ENCODE measurements at regions not wholly inside any gene's neighbourhood (a gene's known extent, or its start where the extent isn't known, plus 50 kb on each side); places are given as distances from the start of the nearest gene placed in this dataset.
A peak's percentile ranks its signal among the peaks of the same experiment; 100 is the strongest.

DNA sequence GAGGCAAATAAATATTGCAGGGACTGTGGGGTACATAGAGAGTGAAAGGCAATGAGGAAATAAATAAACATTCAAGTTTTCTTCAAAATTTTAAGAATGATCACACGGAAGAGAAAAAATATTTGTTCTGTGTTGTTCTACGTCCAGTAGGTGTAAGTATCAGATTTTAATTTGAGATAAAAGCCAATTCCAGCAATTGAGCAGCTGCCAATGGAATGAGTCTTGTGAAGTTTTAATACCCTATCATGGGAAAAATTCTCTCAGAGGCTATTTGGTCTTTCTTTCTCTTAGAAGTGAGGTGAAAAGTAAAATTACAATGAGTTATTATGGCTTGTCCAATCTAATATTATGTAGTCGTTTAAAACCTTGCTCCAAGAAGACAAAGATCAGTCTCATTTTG is 195.7 kb upstream of the CITED2 start:
- peak overlapping the region; percentile 65 for H3K4me2 ChIP-seq (ENCODE audit: low read length)
- H3K79me2 ChIP-seq (ENCODE audit: insufficient read depth, low read length): no peaks in the 10 kb centered on the region
- no peaks in the 10 kb centered on the region for H3K36me3 ChIP-seq (ENCODE audit: insufficient read depth, low read length)
- H4K20me1 ChIP-seq (ENCODE audit: insufficient read depth, low read length): no peaks in the 10 kb centered on the region
- Mint-ChIP-seq H3K4me3 (ENCODE audit: unreplicated experiment) (no peak overlapping the region), H3K4me1 (ENCODE audit: low read depth, unreplicated experiment) (peaks cover 43% of the 10 kb centered on the region), H3K27ac (ENCODE audit: unreplicated experiment) (peak overlapping the region; percentile 94), H3K36me3 (ENCODE audit: low read depth, unreplicated experiment) (no peaks in the 10 kb centered on the region), H3K27me3 (ENCODE audit: low read depth, unreplicated experiment) (no peaks in the 10 kb centered on the region), H3K9me3 (ENCODE audit: unreplicated experiment) (peaks cover 5% of the 10 kb centered on the region)
- H3K4me3 ChIP-seq (ENCODE audit: insufficient read depth, low read depth, low read length): no peak overlapping the region
- peaks cover 36% of the 10 kb centered on the region for H3K4me1 ChIP-seq (ENCODE audit: insufficient read depth, low read length)
- peak overlapping the region; percentile 77 for H3K9ac ChIP-seq (ENCODE audit: low read length)
- FAIRE-seq (peak; percentile 47), DNase-seq (ENCODE audit: low read depth) (no peak)
- TF ChIP-seq EZH2 (IDR thresholded peaks at IDR 0.05; ENCODE audit: insufficient read depth, low read length): no peak
- TF ChIP-seq, protein P1, sequence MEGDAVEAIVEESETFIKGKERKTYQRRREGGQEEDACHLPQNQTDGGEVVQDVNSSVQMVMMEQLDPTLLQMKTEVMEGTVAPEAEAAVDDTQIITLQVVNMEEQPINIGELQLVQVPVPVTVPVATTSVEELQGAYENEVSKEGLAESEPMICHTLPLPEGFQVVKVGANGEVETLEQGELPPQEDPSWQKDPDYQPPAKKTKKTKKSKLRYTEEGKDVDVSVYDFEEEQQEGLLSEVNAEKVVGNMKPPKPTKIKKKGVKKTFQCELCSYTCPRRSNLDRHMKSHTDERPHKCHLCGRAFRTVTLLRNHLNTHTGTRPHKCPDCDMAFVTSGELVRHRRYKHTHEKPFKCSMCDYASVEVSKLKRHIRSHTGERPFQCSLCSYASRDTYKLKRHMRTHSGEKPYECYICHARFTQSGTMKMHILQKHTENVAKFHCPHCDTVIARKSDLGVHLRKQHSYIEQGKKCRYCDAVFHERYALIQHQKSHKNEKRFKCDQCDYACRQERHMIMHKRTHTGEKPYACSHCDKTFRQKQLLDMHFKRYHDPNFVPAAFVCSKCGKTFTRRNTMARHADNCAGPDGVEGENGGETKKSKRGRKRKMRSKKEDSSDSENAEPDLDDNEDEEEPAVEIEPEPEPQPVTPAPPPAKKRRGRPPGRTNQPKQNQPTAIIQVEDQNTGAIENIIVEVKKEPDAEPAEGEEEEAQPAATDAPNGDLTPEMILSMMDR (IDR thresholded peaks at IDR 0.05; ENCODE audit: insufficient read depth, low read depth, low read length): no peak
- no peaks in the 10 kb centered on the region for H3K27me3 ChIP-seq (ENCODE audit: insufficient read depth, low read length)
- H3K9me3 ChIP-seq (ENCODE audit: insufficient read depth, low read depth, low read length): no peaks in the 10 kb centered on the region
- no peak overlapping the region for H2AFZ ChIP-seq (ENCODE audit: low read depth, low read length)
- H3K27ac ChIP-seq (ENCODE audit: low read depth, low read length): peak overlapping the region; percentile 98

DNA sequence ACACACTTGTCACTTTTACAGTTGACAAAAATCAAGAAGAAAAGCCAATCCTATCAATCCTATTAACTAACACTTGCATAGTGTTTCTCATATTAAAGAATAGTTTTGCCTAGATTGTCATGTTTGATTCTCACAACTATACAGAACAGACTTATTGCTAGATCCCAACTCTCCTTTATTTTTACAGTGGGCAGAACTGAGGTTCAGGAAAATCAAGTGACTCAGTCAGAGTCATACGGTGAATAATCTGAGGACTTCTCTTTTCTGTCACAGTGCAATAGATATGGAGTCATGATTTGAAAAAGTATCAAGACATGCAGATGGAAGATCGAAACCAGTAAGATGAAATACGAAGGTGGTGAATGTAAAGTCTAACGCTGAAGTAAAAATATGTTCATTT is 195.1 kb upstream of the CITED2 start:
- H3K4me2 ChIP-seq (ENCODE audit: low read length): peak overlapping the region; percentile 65
- peak overlapping the region; percentile 98 for H3K27ac ChIP-seq (ENCODE audit: low read depth, low read length)
- no peaks in the 10 kb centered on the region for H3K27me3 ChIP-seq (ENCODE audit: insufficient read depth, low read length)
- no peak overlapping the region for H3K4me3 Mint-ChIP-seq (ENCODE audit: unreplicated experiment)
- peak; percentile 70 for DNase-seq (ENCODE audit: low read depth)
- no peaks in the 10 kb centered on the region for H3K36me3 ChIP-seq (ENCODE audit: insufficient read depth, low read length)
- FAIRE-seq: peak; percentile 73
- H3K9me3 ChIP-seq (ENCODE audit: insufficient read depth, low read depth, low read length): no peaks in the 10 kb centered on the region
- H3K36me3 Mint-ChIP-seq (ENCODE audit: low read depth, unreplicated experiment): no peaks in the 10 kb centered on the region
- peaks cover 36% of the 10 kb centered on the region for H3K4me1 ChIP-seq (ENCODE audit: insufficient read depth, low read length)
- no peaks in the 10 kb centered on the region for H3K27me3 Mint-ChIP-seq (ENCODE audit: low read depth, unreplicated experiment)
- H2AFZ ChIP-seq (ENCODE audit: low read depth, low read length): no peak overlapping the region
- peak overlapping the region; percentile 94 for H3K27ac Mint-ChIP-seq (ENCODE audit: unreplicated experiment)
- no peak for TF ChIP-seq EZH2 (IDR thresholded peaks at IDR 0.05; ENCODE audit: insufficient read depth, low read length)
- TF ChIP-seq, protein P1 (IDR thresholded peaks at IDR 0.05; ENCODE audit: insufficient read depth, low read depth, low read length): no peak
- H4K20me1 ChIP-seq (ENCODE audit: insufficient read depth, low read length): no peaks in the 10 kb centered on the region
- H3K79me2 ChIP-seq (ENCODE audit: insufficient read depth, low read length): no peaks in the 10 kb centered on the region
- H3K9me3 Mint-ChIP-seq (ENCODE audit: unreplicated experiment): peaks cover 5% of the 10 kb centered on the region
- peak overlapping the region; percentile 11 for H3K4me3 ChIP-seq (ENCODE audit: insufficient read depth, low read depth, low read length)
- peak overlapping the region; percentile 77 for H3K9ac ChIP-seq (ENCODE audit: low read length)
- peaks cover 45% of the 10 kb centered on the region for H3K4me1 Mint-ChIP-seq (ENCODE audit: low read depth, unreplicated experiment)

DNA sequence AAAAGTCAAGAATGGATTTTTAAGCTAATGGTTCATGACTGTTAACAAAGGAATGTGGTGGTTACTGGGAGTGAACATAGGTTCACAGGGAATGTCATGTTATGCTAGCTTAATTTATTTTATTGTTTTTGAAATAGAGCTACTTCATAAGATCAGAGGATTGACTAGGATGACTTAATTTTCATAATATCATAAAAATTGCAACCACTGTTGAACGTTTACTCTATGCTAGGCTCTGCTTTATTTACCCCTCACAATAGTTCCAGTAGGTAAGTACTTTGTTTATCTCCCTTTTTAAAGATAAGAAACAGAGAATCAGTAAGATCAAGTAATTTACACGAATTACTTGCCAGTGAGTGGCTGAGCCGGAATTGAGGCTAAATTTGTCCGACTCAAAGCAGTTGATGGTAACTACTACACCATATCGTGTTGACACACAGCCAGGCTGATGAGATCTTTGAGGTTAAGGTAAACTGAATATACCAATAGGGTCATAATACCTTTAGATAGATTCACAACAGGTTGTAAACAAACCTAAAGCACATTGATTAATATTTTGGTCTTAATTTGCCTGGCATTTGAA is 194.6 kb upstream of the CITED2 start:
- Histone ChIP-seq H3K36me3 (ENCODE audit: insufficient read depth, low read length) (no peaks in the 10 kb centered on the region), H3K79me2 (ENCODE audit: insufficient read depth, low read length) (no peaks in the 10 kb centered on the region), H3K9me3 (ENCODE audit: insufficient read depth, low read depth, low read length) (no peaks in the 10 kb centered on the region), H3K27me3 (ENCODE audit: insufficient read depth, low read length) (no peaks in the 10 kb centered on the region), H2AFZ (ENCODE audit: low read depth, low read length) (no peak overlapping the region), H3K4me3 (ENCODE audit: insufficient read depth, low read depth, low read length) (peak overlapping the region; percentile 11), H3K27ac (ENCODE audit: low read depth, low read length) (peak overlapping the region; percentile 98), H3K9ac (ENCODE audit: low read length) (peak overlapping the region; percentile 77), H3K4me1 (ENCODE audit: insufficient read depth, low read length) (peaks cover 36% of the 10 kb centered on the region), H4K20me1 (ENCODE audit: insufficient read depth, low read length) (no peaks in the 10 kb centered on the region), H3K4me2 (ENCODE audit: low read length) (peak overlapping the region; percentile 65)
- Mint-ChIP-seq H3K9me3 (ENCODE audit: unreplicated experiment) (peaks cover 5% of the 10 kb centered on the region), H3K36me3 (ENCODE audit: low read depth, unreplicated experiment) (no peaks in the 10 kb centered on the region), H3K27me3 (ENCODE audit: low read depth, unreplicated experiment) (no peaks in the 10 kb centered on the region), H3K27ac (ENCODE audit: unreplicated experiment) (peak overlapping the region; percentile 94), H3K4me3 (ENCODE audit: unreplicated experiment) (no peak overlapping the region), H3K4me1 (ENCODE audit: low read depth, unreplicated experiment) (peaks cover 45% of the 10 kb centered on the region)
- FAIRE-seq (peak; percentile 82), DNase-seq (ENCODE audit: low read depth) (peak; percentile 91)
- TF ChIP-seq EZH2 (IDR thresholded peaks at IDR 0.05; ENCODE audit: insufficient read depth, low read length): no peak
- TF ChIP-seq, protein P1 (IDR thresholded peaks at IDR 0.05; ENCODE audit: insufficient read depth, low read depth, low read length): no peak
